ENCODE measurements at regions not wholly inside any gene's neighbourhood (a gene's known extent, or its start where the extent isn't known, plus 50 kb on each side); places are given as distances from the start of the nearest gene placed in this dataset.

- H3K36me3 ChIP-seq (ENCODE audit: insufficient read depth, low read length) = no peaks in the 10 kb centered on the region
- DNase-seq (no peak), ATAC-seq (ENCODE audit: insufficient read depth, low read depth) (no peak)
- no peak overlapping the region for H3K27ac ChIP-seq (ENCODE audit: low read length)
- no peaks in the 10 kb centered on the region for H4K20me1 ChIP-seq (ENCODE audit: insufficient read depth, low read length)
- H3K9ac ChIP-seq (ENCODE audit: low read depth, low read length) = no peak overlapping the region
- peaks cover 11% of the 10 kb centered on the region for H3K9me3 ChIP-seq (ENCODE audit: insufficient read depth, low read length, severe bottlenecking)
- no peak for TF ChIP-seq CTCF (IDR thresholded peaks at IDR 0.05; ENCODE audit: borderline replicate concordance, extremely low read depth, low read length, poor library complexity, severe bottlenecking)
- TF ChIP-seq EZH2 (IDR thresholded peaks at IDR 0.05; ENCODE audit: borderline replicate concordance, low read depth, low read length, severe bottlenecking) = no peak
- H3K4me3 ChIP-seq (ENCODE audit: low read depth in 1 of 2, low read length in 2 of 2) = no peak overlapping the region
- H3K4me1 ChIP-seq (ENCODE audit: insufficient read depth, low read length) = no peaks in the 10 kb centered on the region
- H3K79me2 ChIP-seq (ENCODE audit: insufficient read depth, low read length) = no peaks in the 10 kb centered on the region
- no peaks in the 10 kb centered on the region for H3K27me3 ChIP-seq (ENCODE audit: insufficient read depth, low read length, poor library complexity)
- H2AFZ ChIP-seq (ENCODE audit: low read depth, low read length) = no peak overlapping the region
- no peak overlapping the region for H3K4me2 ChIP-seq (ENCODE audit: insufficient read depth, low read length)
Observed at GRCh38 chr20:48293671-48294070, 508.4 kb upstream of the SULF2 start.

- H3K79me2 ChIP-seq (ENCODE audit: insufficient read depth, low read length) = no peaks in the 10 kb centered on the region
- H3K4me2 ChIP-seq (ENCODE audit: insufficient read depth, low read length) = no peak overlapping the region
- TF ChIP-seq EZH2 (IDR thresholded peaks at IDR 0.05; ENCODE audit: borderline replicate concordance, low read depth, low read length, severe bottlenecking) = no peak
- no peak for TF ChIP-seq CTCF (IDR thresholded peaks at IDR 0.05; ENCODE audit: borderline replicate concordance, extremely low read depth, low read length, poor library complexity, severe bottlenecking)
- no peak overlapping the region for H2AFZ ChIP-seq (ENCODE audit: low read depth, low read length)
- DNase-seq (no peak), ATAC-seq (ENCODE audit: insufficient read depth, low read depth) (no peak)
- H3K4me1 ChIP-seq (ENCODE audit: insufficient read depth, low read length) = no peaks in the 10 kb centered on the region
- no peaks in the 10 kb centered on the region for H4K20me1 ChIP-seq (ENCODE audit: insufficient read depth, low read length)
- no peak overlapping the region for H3K27ac ChIP-seq (ENCODE audit: low read length)
- H3K4me3 ChIP-seq (ENCODE audit: low read depth in 1 of 2, low read length in 2 of 2) = no peak overlapping the region
- H3K9ac ChIP-seq (ENCODE audit: low read depth, low read length) = no peak overlapping the region
- H3K27me3 ChIP-seq (ENCODE audit: insufficient read depth, low read length, poor library complexity) = no peaks in the 10 kb centered on the region
- peaks cover 4% of the 10 kb centered on the region for H3K9me3 ChIP-seq (ENCODE audit: insufficient read depth, low read length, severe bottlenecking)
- H3K36me3 ChIP-seq (ENCODE audit: insufficient read depth, low read length) = no peaks in the 10 kb centered on the region
Observed at GRCh38 chr20:48292806-48293205, 507.5 kb upstream of the SULF2 start.

- Histone ChIP-seq H3K9ac (ENCODE audit: low read depth, low read length) (no peak overlapping the region), H3K4me1 (ENCODE audit: insufficient read depth, low read length) (no peaks in the 10 kb centered on the region), H3K4me3 (ENCODE audit: low read depth in 1 of 2, low read length in 2 of 2) (no peak overlapping the region), H4K20me1 (ENCODE audit: insufficient read depth, low read length) (no peaks in the 10 kb centered on the region), H3K36me3 (ENCODE audit: insufficient read depth, low read length) (no peaks in the 10 kb centered on the region), H3K9me3 (ENCODE audit: insufficient read depth, low read length, severe bottlenecking) (no peaks in the 10 kb centered on the region), H3K79me2 (ENCODE audit: insufficient read depth, low read length) (no peaks in the 10 kb centered on the region), H3K27me3 (ENCODE audit: insufficient read depth, low read length, poor library complexity) (no peaks in the 10 kb centered on the region), H3K4me2 (ENCODE audit: insufficient read depth, low read length) (no peak overlapping the region), H2AFZ (ENCODE audit: low read depth, low read length) (no peak overlapping the region), H3K27ac (ENCODE audit: low read length) (no peak overlapping the region)
- ATAC-seq (ENCODE audit: insufficient read depth, low read depth) (no peak), DNase-seq (no peak)
- no peak for TF ChIP-seq EZH2 (IDR thresholded peaks at IDR 0.05; ENCODE audit: borderline replicate concordance, low read depth, low read length, severe bottlenecking)
- no peak for TF ChIP-seq CTCF (IDR thresholded peaks at IDR 0.05; ENCODE audit: borderline replicate concordance, extremely low read depth, low read length, poor library complexity, severe bottlenecking)
Observed at GRCh38 chr20:48291896-48292295, 506.6 kb upstream of the SULF2 start.

- no peak for ATAC-seq (ENCODE audit: insufficient read depth, low read depth)
- H2AFZ ChIP-seq (ENCODE audit: low read depth, low read length) = no peak overlapping the region
- no peak overlapping the region for H3K4me3 ChIP-seq (ENCODE audit: low read depth in 1 of 2, low read length in 2 of 2)
Observed at GRCh38 chr20:48288930-48289507, 503.7 kb upstream of the SULF2 start.

More at GRCh38 chr20:48288930-48289507, 503.7 kb upstream of the SULF2 start:
- Histone ChIP-seq H3K9me3 (ENCODE audit: insufficient read depth, low read length, severe bottlenecking) (no peaks in the 10 kb centered on the region), H3K9ac (ENCODE audit: low read depth, low read length) (no peak overlapping the region), H3K36me3 (ENCODE audit: insufficient read depth, low read length) (no peaks in the 10 kb centered on the region), H3K27ac (ENCODE audit: low read length) (no peak overlapping the region), H3K4me2 (ENCODE audit: insufficient read depth, low read length) (no peak overlapping the region), H3K79me2 (ENCODE audit: insufficient read depth, low read length) (no peaks in the 10 kb centered on the region), H3K27me3 (ENCODE audit: insufficient read depth, low read length, poor library complexity) (no peaks in the 10 kb centered on the region), H3K4me1 (ENCODE audit: insufficient read depth, low read length) (no peaks in the 10 kb centered on the region), H4K20me1 (ENCODE audit: insufficient read depth, low read length) (no peaks in the 10 kb centered on the region)
- DNase-seq = no peak
- TF ChIP-seq EZH2 (IDR thresholded peaks at IDR 0.05; ENCODE audit: borderline replicate concordance, low read depth, low read length, severe bottlenecking) (no peak), CTCF (IDR thresholded peaks at IDR 0.05; ENCODE audit: borderline replicate concordance, extremely low read depth, low read length, poor library complexity, severe bottlenecking) (no peak)
